Breast epithelium (tissue), 4 donors: ENCODE measurements at regions not wholly inside any gene's neighbourhood (a gene's known extent, or its start where the extent isn't known, plus 50 kb on each side); places are given as distances from the start of the nearest gene placed in this dataset.
A peak's percentile ranks its signal among the peaks of the same experiment; 100 is the strongest.

Experiments used
- DNase-seq, 2 donors: peaks; one replicate each; pipeline ENCODE4 v3.0.0-alpha.2; 2019; ENCODE audit warnings: low spot score in 2 of 2
- H3K27ac ChIP-seq, 2 donors: fragments of 200-600 bp; sonication (generic) in 1 of 2; one replicate each; pipeline ENCODE4 v1.5.1; 2016 to 2019; ENCODE audit warnings: mild to moderate bottlenecking in 1 of 2
- H3K27me3 ChIP-seq, 2 donors: fragments of 200-600 bp; sonication (generic) in 1 of 2; one replicate each; pipeline versions ENCODE4 v1.5.1 to v1.6.0; 2017 to 2019; ENCODE audit warnings: control low read depth in 1 of 2, mild to moderate bottlenecking in 1 of 2
- H3K36me3 ChIP-seq: fragments of 200-600 bp; one replicate; pipeline ENCODE4 v1.5.1; 2019
- H3K4me1 ChIP-seq, 2 donors: fragments of 200-600 bp; sonication (generic); one replicate each; pipeline ENCODE4 v1.5.1; 2016 to 2019; ENCODE audit warnings: control low read depth in 1 of 2
- H3K4me3 ChIP-seq, 3 donors: fragments of 200-600 bp; sonication (generic); 1 replicate in 2 of 3; 2 replicates in 1 of 3; pipeline ENCODE4 v1.5.1; 2016 to 2019; ENCODE audit warnings: mild to moderate bottlenecking in 3 of 3, moderate library complexity in 2 of 3
- H3K9me3 ChIP-seq, 2 donors: fragments of 200-600 bp; sonication (generic) in 1 of 2; one replicate each; pipeline ENCODE4 v1.5.1; 2016 to 2019; ENCODE audit warnings: control low read depth in 1 of 2
- POLR2A ChIP-seq: fragments of 450-650 bp; IDR thresholded peaks from one replicate; pipeline ENCODE4 v1.6.1; 2016; ENCODE audit warnings: antibody characterized with exemption, mild to moderate bottlenecking, moderate library complexity
- POLR2AphosphoS5 ChIP-seq, 3 donors: sonication (generic); formaldehyde crosslinking; IDR thresholded peaks; one replicate each; pipeline ENCODE4 v1.6.1; 2017; ENCODE audit warnings: antibody characterized with exemption in 3 of 3
- intact Hi-C: fragments of 100-400 bp; cut with DNase I; formaldehyde crosslinking; loops from one replicate; pipeline ENCODE4 v1.15.1; 2023; ENCODE audit warnings: low total_unique reads
- TF ChIP-seq, protein P1 (sequence below), 3 donors: fragments of 450-650 bp; IDR thresholded peaks; one replicate each; pipeline ENCODE4 v1.5.1; 2016 to 2017; ENCODE audit warnings: antibody characterized with exemption in 3 of 3, mild to moderate bottlenecking in 3 of 3, moderate library complexity in 3 of 3

- H3K4me1 ChIP-seq = no peaks in the 10 kb centered on the region
- H3K27me3 ChIP-seq = no peaks in the 10 kb centered on the region
- DNase-seq = no peak
- TF ChIP-seq POLR2AphosphoS5 (IDR thresholded peaks at IDR 0.05) (no peak), POLR2A (no peak)
- TF ChIP-seq, protein P1, sequence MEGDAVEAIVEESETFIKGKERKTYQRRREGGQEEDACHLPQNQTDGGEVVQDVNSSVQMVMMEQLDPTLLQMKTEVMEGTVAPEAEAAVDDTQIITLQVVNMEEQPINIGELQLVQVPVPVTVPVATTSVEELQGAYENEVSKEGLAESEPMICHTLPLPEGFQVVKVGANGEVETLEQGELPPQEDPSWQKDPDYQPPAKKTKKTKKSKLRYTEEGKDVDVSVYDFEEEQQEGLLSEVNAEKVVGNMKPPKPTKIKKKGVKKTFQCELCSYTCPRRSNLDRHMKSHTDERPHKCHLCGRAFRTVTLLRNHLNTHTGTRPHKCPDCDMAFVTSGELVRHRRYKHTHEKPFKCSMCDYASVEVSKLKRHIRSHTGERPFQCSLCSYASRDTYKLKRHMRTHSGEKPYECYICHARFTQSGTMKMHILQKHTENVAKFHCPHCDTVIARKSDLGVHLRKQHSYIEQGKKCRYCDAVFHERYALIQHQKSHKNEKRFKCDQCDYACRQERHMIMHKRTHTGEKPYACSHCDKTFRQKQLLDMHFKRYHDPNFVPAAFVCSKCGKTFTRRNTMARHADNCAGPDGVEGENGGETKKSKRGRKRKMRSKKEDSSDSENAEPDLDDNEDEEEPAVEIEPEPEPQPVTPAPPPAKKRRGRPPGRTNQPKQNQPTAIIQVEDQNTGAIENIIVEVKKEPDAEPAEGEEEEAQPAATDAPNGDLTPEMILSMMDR (IDR thresholded peaks at IDR 0.05) = no peak
- no peak overlapping the region for H3K27ac ChIP-seq
- intact Hi-C loops = no loop called here
- no peak overlapping the region for H3K4me3 ChIP-seq
- no peaks in the 10 kb centered on the region for H3K36me3 ChIP-seq
- H3K9me3 ChIP-seq = no peaks in the 10 kb centered on the region
These were observed 237.4 kb downstream of the TBL1XR1 start for GRCh38 chr3:176959867-176960266.

GRCh38 chr3:176958560-176958959 is 238.7 kb downstream of the TBL1XR1 start:
- no peak for DNase-seq
- Histone ChIP-seq H3K4me3 (no peak overlapping the region), H3K27ac (no peak overlapping the region), H3K4me1 (no peaks in the 10 kb centered on the region), H3K36me3 (no peaks in the 10 kb centered on the region), H3K9me3 (no peaks in the 10 kb centered on the region), H3K27me3 (no peaks in the 10 kb centered on the region)
- TF ChIP-seq POLR2A = no peak
- TF ChIP-seq POLR2AphosphoS5 (IDR thresholded peaks at IDR 0.05) = no peak
- TF ChIP-seq, protein P1 (IDR thresholded peaks at IDR 0.05) = no peak
- intact Hi-C loops = no loop called here

DNA sequence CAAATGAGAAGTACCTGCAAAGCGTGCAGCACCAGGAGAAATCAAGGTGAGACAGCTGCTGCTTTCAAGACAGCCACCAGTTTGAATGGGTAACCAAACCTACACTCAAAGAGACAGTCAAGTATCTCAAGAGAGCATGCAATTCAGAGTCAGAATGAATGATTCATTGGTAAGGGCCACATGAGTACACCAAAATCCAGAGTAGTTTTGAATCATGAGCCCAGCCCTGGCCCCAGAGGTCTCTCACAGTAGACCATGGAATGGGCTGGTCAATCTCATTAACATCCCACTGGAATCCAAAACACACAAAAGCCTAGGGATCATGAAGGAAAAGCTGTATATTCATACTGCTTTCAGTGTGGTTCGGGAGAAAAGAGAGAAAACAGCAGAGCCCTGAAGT is 242.8 kb downstream of the TBL1XR1 start:
- Histone ChIP-seq H3K9me3 (no peaks in the 10 kb centered on the region), H3K36me3 (no peaks in the 10 kb centered on the region), H3K4me3 (no peak overlapping the region), H3K27me3 (no peaks in the 10 kb centered on the region), H3K4me1 (no peaks in the 10 kb centered on the region), H3K27ac (no peak overlapping the region)
- DNase-seq = no peak
- TF ChIP-seq, protein P1 (IDR thresholded peaks at IDR 0.05) = no peak
- TF ChIP-seq POLR2AphosphoS5 (IDR thresholded peaks at IDR 0.05) (no peak), POLR2A (no peak)
- intact Hi-C loops = no loop called here

DNA sequence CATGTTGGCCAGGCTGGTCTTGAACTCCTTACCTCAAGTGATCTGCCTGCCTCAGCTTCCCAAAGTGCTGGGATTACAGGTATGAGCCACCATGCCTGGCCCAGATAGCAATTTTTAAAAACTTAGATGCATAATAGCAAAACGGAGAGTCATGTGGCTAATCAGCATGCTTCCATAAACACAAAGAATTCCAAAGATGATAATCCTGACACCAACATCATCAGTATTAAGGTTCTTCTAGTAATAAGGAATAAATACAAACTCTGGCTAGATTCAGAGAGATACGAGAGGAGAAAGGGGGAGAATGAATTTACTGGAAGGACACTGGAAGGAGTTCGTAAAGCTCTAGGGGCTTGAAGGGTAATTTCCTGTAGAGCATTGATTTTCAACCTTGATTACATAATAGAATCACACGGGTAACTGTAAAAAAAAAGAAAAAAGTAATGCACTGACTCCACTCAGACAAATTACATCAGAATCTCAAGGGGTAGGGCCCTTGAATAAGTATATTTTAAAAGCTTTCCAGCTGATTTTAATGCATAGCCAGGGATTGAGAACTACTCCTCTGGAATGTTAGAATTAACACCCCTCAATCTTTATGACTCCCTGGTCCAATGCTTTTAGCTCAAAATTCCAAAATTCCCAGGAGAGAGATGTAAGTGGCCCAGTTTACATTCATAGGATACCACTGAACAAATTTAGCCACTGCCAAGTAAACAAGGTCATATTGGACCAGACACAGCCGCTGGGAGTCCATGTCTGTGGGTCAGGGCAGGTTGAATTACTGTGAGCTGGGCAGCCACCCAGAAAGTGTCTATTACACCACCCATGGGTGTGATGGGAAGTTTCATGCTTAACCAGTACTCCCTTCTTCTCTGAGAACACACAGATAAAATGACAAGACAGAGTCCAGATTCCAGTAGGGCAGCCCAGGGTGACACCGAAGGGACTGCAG is 243.9 kb downstream of the TBL1XR1 start:
- H3K36me3 ChIP-seq = no peaks in the 10 kb centered on the region
- TF ChIP-seq, protein P1 (IDR thresholded peaks at IDR 0.05) = no peak
- TF ChIP-seq POLR2A = no peak
- no peak for TF ChIP-seq POLR2AphosphoS5 (IDR thresholded peaks at IDR 0.05)
- H3K27me3 ChIP-seq = no peaks in the 10 kb centered on the region
- no peak overlapping the region for H3K4me3 ChIP-seq
- intact Hi-C loops = no loop called here
- H3K4me1 ChIP-seq = no peaks in the 10 kb centered on the region
- DNase-seq = peak; percentile 27 to 54
- no peak overlapping the region for H3K27ac ChIP-seq
- H3K9me3 ChIP-seq = no peaks in the 10 kb centered on the region

- no peak overlapping the region for H3K27ac ChIP-seq
- H3K4me3 ChIP-seq = no peak overlapping the region
- DNase-seq = no peak
- H3K9me3 ChIP-seq = no peaks in the 10 kb centered on the region
- H3K36me3 ChIP-seq = no peaks in the 10 kb centered on the region
- no peaks in the 10 kb centered on the region for H3K4me1 ChIP-seq
- TF ChIP-seq, protein P1 (IDR thresholded peaks at IDR 0.05) = no peak
- TF ChIP-seq POLR2A (no peak), POLR2AphosphoS5 (IDR thresholded peaks at IDR 0.05) (no peak)
- intact Hi-C loops = no loop called here
- H3K27me3 ChIP-seq = no peaks in the 10 kb centered on the region
These were observed 245.5 kb downstream of the TBL1XR1 start for GRCh38 chr3:176951586-176952292.
